WTC11 (cell line): ENCODE measurements at regions not wholly inside any gene's neighbourhood (a gene's known extent, or its start where the extent isn't known, plus 50 kb on each side); places are given as distances from the start of the nearest gene placed in this dataset.
"Not testable (repeated sequence)": the region's sequence is repeated elsewhere in the genome, so short reads cannot be mapped to it uniquely, and the experiment has no call there.

Source experiments
- ATAC-seq: fragments of 200-7000 bp; cut with Tn5 transposase; 2 replicates; pipeline ENCODE4 v1.10.0; 2021; ENCODE audit warnings: mild to moderate bottlenecking, moderate library complexity
- CTCF ChIA-PET: fragments of 300-600 bp; sonication (Branson Sonifier 250); formaldehyde crosslinking; loops from one replicate; lab custom pipeline; 2021; ENCODE audit warnings: antibody characterized with exemption; lab: Charles Lee
- POLR2A ChIA-PET: fragments of 350-600 bp; sonication (Branson Sonifier 250); formaldehyde crosslinking; loops from one replicate; lab custom pipeline; 2021; ENCODE audit warnings: antibody characterized with exemption; lab: Charles Lee
- DNase-seq: peaks from one replicate; pipeline ENCODE4 v3.0.0; 2021; ENCODE audit warnings: low spot score
- H3K27ac Mint-ChIP-seq: 2 replicates; pipeline ENCODE4 v1.8.0; 2021; ENCODE audit warnings: mixed read lengths
- H3K27me3 Mint-ChIP-seq: 2 replicates; pipeline ENCODE4 v1.8.0; 2021; ENCODE audit warnings: low read depth, mild to moderate bottlenecking, moderate library complexity, mixed read lengths
- H3K36me3 Mint-ChIP-seq: 2 replicates; pipeline ENCODE4 v1.8.0; 2021; ENCODE audit warnings: mixed read lengths
- H3K4me1 Mint-ChIP-seq: 2 replicates; pipeline ENCODE4 v1.8.0; 2022; ENCODE audit warnings: mixed read lengths
- H3K4me3 Mint-ChIP-seq: 2 replicates; pipeline ENCODE4 v1.8.0; 2021; ENCODE audit warnings: mild to moderate bottlenecking, moderate library complexity, mixed read lengths
- H3K9me3 Mint-ChIP-seq: 2 replicates; pipeline ENCODE4 v1.8.0; 2021; ENCODE audit warnings: mixed read lengths
- ATF6 ChIP-seq: sonication (generic); formaldehyde crosslinking; IDR thresholded peaks from 2 replicates; pipeline ENCODE4 v1.8.1; 2023; ENCODE audit warnings: mild to moderate bottlenecking, missing genetic modification reagents
- ETV6 ChIP-seq: sonication (generic); formaldehyde crosslinking; IDR thresholded peaks from 2 replicates; pipeline ENCODE4 v1.8.1; 2022; ENCODE audit warnings: mild to moderate bottlenecking, missing genetic modification reagents
- GABPB1 ChIP-seq: sonication (generic); formaldehyde crosslinking; IDR thresholded peaks from 2 replicates; pipeline ENCODE4 v1.8.1; 2023; ENCODE audit warnings: mild to moderate bottlenecking, missing genetic modification reagents
- MLX ChIP-seq: sonication (generic); formaldehyde crosslinking; IDR thresholded peaks from 2 replicates; pipeline ENCODE4 v1.8.1; 2023; ENCODE audit warnings: mild to moderate bottlenecking, missing genetic modification reagents, moderate library complexity
- OVOL2 ChIP-seq: fragments of 250-450 bp; sonication (Bioruptor Pico); IDR thresholded peaks from 2 replicates; pipeline ENCODE4 v1.9.0; 2021; ENCODE audit warnings: mild to moderate bottlenecking, borderline replicate concordance
- RELA ChIP-seq: sonication (generic); formaldehyde crosslinking; IDR thresholded peaks from 2 replicates; pipeline ENCODE4 v1.8.1; 2022; ENCODE audit warnings: missing genetic modification reagents, mild to moderate bottlenecking, borderline replicate concordance
- ZNF317 ChIP-seq: sonication (generic); formaldehyde crosslinking; IDR thresholded peaks from 2 replicates; pipeline ENCODE4 v1.8.1; 2023; ENCODE audit warnings: low read depth, mild to moderate bottlenecking, moderate library complexity, missing genetic modification reagents, borderline replicate concordance
- ZNF423 ChIP-seq: fragments of 250-450 bp; sonication (Bioruptor Pico); IDR thresholded peaks from 2 replicates; pipeline ENCODE4 v2.1.2; 2022; ENCODE audit warnings: mild to moderate bottlenecking, moderate library complexity
- TF ChIP-seq, protein P1 (sequence below): fragments of 250-450 bp; sonication (Bioruptor Pico); IDR thresholded peaks from 2 replicates; pipeline ENCODE4 v2.1.2; 2022; ENCODE audit warnings: mild to moderate bottlenecking, moderate library complexity
- TF ChIP-seq, protein P2 (sequence below): sonication (generic); formaldehyde crosslinking; IDR thresholded peaks from 2 replicates; pipeline ENCODE4 v1.8.0; 2023; ENCODE audit warnings: missing genetic modification reagents

- TF ChIP-seq, protein P1, sequence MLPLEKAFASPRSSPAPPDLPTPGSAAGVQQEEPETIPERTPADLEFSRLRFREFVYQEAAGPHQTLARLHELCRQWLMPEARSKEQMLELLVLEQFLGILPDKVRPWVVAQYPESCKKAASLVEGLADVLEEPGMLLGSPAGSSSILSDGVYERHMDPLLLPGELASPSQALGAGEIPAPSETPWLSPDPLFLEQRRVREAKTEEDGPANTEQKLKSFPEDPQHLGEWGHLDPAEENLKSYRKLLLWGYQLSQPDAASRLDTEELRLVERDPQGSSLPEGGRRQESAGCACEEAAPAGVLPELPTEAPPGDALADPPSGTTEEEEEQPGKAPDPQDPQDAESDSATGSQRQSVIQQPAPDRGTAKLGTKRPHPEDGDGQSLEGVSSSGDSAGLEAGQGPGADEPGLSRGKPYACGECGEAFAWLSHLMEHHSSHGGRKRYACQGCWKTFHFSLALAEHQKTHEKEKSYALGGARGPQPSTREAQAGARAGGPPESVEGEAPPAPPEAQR: no peak
Measured at GRCh38 chr22:19599626-19600243, 75.5 kb upstream of the CLDN5 start (continued).

- POLR2A ChIA-PET, CTCF ChIA-PET, H3K36me3 Mint-ChIP-seq, DNase-seq, H3K27ac Mint-ChIP-seq, H3K27me3 Mint-ChIP-seq, H3K9me3 Mint-ChIP-seq, H3K4me3 Mint-ChIP-seq, ATAC-seq: not testable (repeated sequence)
- H3K4me1 Mint-ChIP-seq: peaks cover 13% of the 10 kb centered on the region
Measured at GRCh38 chr22:19603346-19603745, 79.1 kb upstream of the CLDN5 start.

DNA sequence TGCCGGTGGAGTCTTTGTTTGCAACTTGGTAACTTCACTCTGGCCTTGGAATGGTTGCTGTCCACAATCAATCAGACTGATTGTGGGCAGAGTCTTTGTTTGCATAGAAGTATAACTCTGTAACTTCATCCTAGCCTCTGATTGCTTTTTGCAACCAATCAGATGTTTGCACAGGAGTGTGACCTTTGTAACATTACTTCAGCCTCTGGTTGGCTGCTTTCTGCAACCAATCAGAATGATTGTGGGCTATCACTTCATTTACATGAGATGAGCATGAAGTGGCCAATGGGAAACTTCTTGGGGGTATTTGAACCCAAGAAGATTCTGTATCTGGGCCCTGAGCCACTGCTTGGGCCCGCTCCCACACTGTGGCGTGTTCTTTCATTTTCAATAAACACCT lies 79.6 kb upstream of the CLDN5 start:
- ChIA-PET POLR2A (no interaction called here), CTCF (no interaction called here)
- no peaks in the 10 kb centered on the region for H3K36me3 Mint-ChIP-seq
- no peak for ATAC-seq
- peaks cover 13% of the 10 kb centered on the region for H3K4me1 Mint-ChIP-seq
- no peak overlapping the region for H3K4me3 Mint-ChIP-seq
- H3K27me3 Mint-ChIP-seq: no peaks in the 10 kb centered on the region
- no peak for DNase-seq
- TF ChIP-seq OVOL2 (CRISPR knock-in tag) (no peak), MLX (CRISPR knock-in tag) (no peak), RELA (CRISPR knock-in tag) (no peak), ETV6 (CRISPR knock-in tag) (no peak), ZNF423 (CRISPR knock-in tag) (no peak), ATF6 (CRISPR knock-in tag) (no peak)
- TF ChIP-seq, protein P2, sequence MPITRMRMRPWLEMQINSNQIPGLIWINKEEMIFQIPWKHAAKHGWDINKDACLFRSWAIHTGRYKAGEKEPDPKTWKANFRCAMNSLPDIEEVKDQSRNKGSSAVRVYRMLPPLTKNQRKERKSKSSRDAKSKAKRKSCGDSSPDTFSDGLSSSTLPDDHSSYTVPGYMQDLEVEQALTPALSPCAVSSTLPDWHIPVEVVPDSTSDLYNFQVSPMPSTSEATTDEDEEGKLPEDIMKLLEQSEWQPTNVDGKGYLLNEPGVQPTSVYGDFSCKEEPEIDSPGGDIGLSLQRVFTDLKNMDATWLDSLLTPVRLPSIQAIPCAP (CRISPR knock-in tag): no peak
- H3K27ac Mint-ChIP-seq: no peak overlapping the region
- H3K9me3 Mint-ChIP-seq: no peaks in the 10 kb centered on the region

- ChIA-PET POLR2A (no interaction called here), CTCF (interaction anchor here (0.8 to 1.1 kb wide), 4 partner anchors 28 to 91 kb away, joined by 3 read pairs; no protein-coding TSS in a partner anchor)
- no peak overlapping the region; the same call in 1 of the 2 replicates for H3K27ac Mint-ChIP-seq
- ATAC-seq (no peak), DNase-seq (no peak)
- no peaks in the 10 kb centered on the region for H3K9me3 Mint-ChIP-seq
- TF ChIP-seq ZNF317 (CRISPR knock-in tag) (no peak), GABPB1 (CRISPR knock-in tag) (peak; percentile 94)
- TF ChIP-seq, all 79 proteins: peak for 1
- Mint-ChIP-seq H3K27me3 (no peaks in the 10 kb centered on the region), H3K4me3 (no peak overlapping the region), H3K4me1 (peaks cover 15% of the 10 kb centered on the region), H3K36me3 (no peaks in the 10 kb centered on the region)
Measured at GRCh38 chr22:19604711-19605268, 80.6 kb upstream of the CLDN5 start.
